ENCODE measurements at regions not wholly inside any gene's neighbourhood (a gene's known extent, or its start where the extent isn't known, plus 50 kb on each side); places are given as distances from the start of the nearest gene placed in this dataset.

DNA sequence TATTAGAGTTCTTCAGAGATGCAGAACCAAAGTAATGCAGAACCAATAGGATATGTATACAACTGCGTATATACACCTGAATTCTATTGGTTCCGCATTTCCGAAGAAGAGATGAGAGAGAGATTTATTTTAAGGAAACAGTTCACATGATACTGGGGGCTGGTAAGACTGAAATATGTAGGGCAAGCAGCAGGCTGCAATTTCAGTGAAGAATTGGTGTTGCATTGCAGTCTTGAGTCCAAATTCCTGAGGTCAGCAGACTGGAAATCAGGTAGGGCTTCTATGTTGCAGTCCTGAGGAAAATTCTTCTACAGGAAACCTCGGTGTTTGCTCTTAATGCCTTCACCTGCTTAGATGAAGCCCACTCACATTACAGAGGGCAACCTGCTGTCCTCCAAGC, 128.2 kb upstream of the MED13 start:
- TF ChIP-seq EZH2 (IDR thresholded peaks at IDR 0.05; ENCODE audit: borderline replicate concordance, low read length) = no peak
- TF ChIP-seq, protein P1, sequence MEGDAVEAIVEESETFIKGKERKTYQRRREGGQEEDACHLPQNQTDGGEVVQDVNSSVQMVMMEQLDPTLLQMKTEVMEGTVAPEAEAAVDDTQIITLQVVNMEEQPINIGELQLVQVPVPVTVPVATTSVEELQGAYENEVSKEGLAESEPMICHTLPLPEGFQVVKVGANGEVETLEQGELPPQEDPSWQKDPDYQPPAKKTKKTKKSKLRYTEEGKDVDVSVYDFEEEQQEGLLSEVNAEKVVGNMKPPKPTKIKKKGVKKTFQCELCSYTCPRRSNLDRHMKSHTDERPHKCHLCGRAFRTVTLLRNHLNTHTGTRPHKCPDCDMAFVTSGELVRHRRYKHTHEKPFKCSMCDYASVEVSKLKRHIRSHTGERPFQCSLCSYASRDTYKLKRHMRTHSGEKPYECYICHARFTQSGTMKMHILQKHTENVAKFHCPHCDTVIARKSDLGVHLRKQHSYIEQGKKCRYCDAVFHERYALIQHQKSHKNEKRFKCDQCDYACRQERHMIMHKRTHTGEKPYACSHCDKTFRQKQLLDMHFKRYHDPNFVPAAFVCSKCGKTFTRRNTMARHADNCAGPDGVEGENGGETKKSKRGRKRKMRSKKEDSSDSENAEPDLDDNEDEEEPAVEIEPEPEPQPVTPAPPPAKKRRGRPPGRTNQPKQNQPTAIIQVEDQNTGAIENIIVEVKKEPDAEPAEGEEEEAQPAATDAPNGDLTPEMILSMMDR (conservative IDR thresholded peaks at IDR 0.05 in 1 of 2, IDR thresholded peaks at IDR 0.05 in 1 of 2; ENCODE audit: extremely low read depth in 1 of 2, insufficient read depth in 1 of 2, low read depth in 1 of 2, low read length in 2 of 2) = no peak

Measured in mammary epithelial cell (primary cell).